Hepatocyte (in vitro differentiated cells): ENCODE measurements at regions not wholly inside any gene's neighbourhood (a gene's known extent, or its start where the extent isn't known, plus 50 kb on each side); places are given as distances from the start of the nearest gene placed in this dataset.

Experiments
- CTCF ChIP-seq: fragments of 200-600 bp; sonication (generic); IDR thresholded peaks from 2 replicates; pipeline ENCODE4 v1.5.1; 2016; ENCODE audit warnings: antibody characterized with exemption, mild to moderate bottlenecking; ENCODE audit not compliant: poor library complexity
- EZH2 ChIP-seq: fragments of 200-600 bp; sonication (generic); IDR thresholded peaks from 2 replicates; pipeline ENCODE4 v1.6.1; 2016; ENCODE audit warnings: antibody characterized with exemption, mild to moderate bottlenecking, borderline replicate concordance
- EZH2phosphoT487 ChIP-seq: fragments of 200-600 bp; sonication (generic); IDR thresholded peaks from one replicate; pipeline ENCODE4 v1.6.1; 2018; ENCODE audit warnings: antibody characterized with exemption, mild to moderate bottlenecking, low read depth, moderate library complexity; ENCODE audit not compliant: unreplicated experiment, severe bottlenecking

- no peak for TF ChIP-seq CTCF
- TF ChIP-seq EZH2phosphoT487 = no peak
- no peak for TF ChIP-seq EZH2
These were observed 81.2 kb downstream of the NHLRC3 start for GRCh38 chr13:39119422-39119821.
